GM12878 (cell line): ENCODE measurements at regions not wholly inside any gene's neighbourhood (a gene's known extent, or its start where the extent isn't known, plus 50 kb on each side); places are given as distances from the start of the nearest gene placed in this dataset.

Source experiments
- ATAC-seq: fragments of 200-7000 bp; cut with Tn5 transposase; 3 replicates; pipeline ENCODE4 v1.9.1; 2020; ENCODE audit warnings: mild to moderate bottlenecking, moderate library complexity
- BruUV-seq: library from RNA; stranded (reverse); fragments of 400-500 nt; replicated peaks from 2 replicates; lab custom pipeline; 2021; lab: Mats Ljungman, UMichigan
- CTCF ChIA-PET: fragments of 300-600 bp; sonication (Branson Sonifier 250); formaldehyde crosslinking; extraction: SDS; loops from one replicate; lab custom pipeline; 2021; ENCODE audit warnings: inconsistent platforms; lab: Yijun Ruan, JAX
- POLR2A ChIA-PET: fragments of 350-600 bp; formaldehyde crosslinking; extraction: SDS; loops from one replicate; lab custom pipeline; 2021; ENCODE audit warnings: inconsistent platforms; lab: Charles Lee
- RAD21 ChIA-PET: fragments of 300-600 bp; sonication (Branson Sonifier 250); formaldehyde crosslinking; loops from one replicate; lab custom pipeline; 2023; ENCODE audit warnings: antibody characterized with exemption; ENCODE audit not compliant: unreplicated experiment; lab: Charles Lee
- SMC1A ChIA-PET: fragments of 300-600 bp; sonication (Branson Sonifier 250); formaldehyde crosslinking; loops from one replicate; lab custom pipeline; 2023; ENCODE audit not compliant: unreplicated experiment, uncharacterized antibody; lab: Charles Lee
- DNase-seq: peaks from one replicate; pipeline ENCODE4 v3.0.0-alpha.2; 2011; ENCODE audit warnings: low read depth, low spot score
- FAIRE-seq: peaks from 3 replicates; lab custom pipeline; 2011; peaks lifted over from hg19 to GRCh38; lab: Jason Lieb, UNC
- H2AFZ ChIP-seq: 2 replicates; pipeline ENCODE4 v1.6.0; 2011; ENCODE audit warnings: low read depth, low read length, control low read depth; ENCODE audit not compliant: control insufficient read depth
- H3K27ac ChIP-seq: 2 replicates; pipeline ENCODE4 v1.5.1; 2011; ENCODE audit warnings: control low read depth; ENCODE audit not compliant: control insufficient read depth, insufficient read depth
- H3K27me3 ChIP-seq, 2 experiments: replicated peaks in 1 of 2; 2 replicates each; pipeline versions ENCODE4 v1.6.0 to v1.6.1; 2011; ENCODE audit warnings: low read length in 1 of 2; ENCODE audit not compliant: control insufficient read depth in 2 of 2, insufficient read depth in 2 of 2
- H3K36me3 ChIP-seq, 2 experiments: 2 replicates each; pipeline ENCODE4 v1.5.1; 2011; ENCODE audit warnings: low read length in 1 of 2; ENCODE audit not compliant: control insufficient read depth in 2 of 2, insufficient read depth in 2 of 2
- H3K4me1 ChIP-seq: 2 replicates; pipeline ENCODE4 v1.6.1; 2011; ENCODE audit warnings: mild to moderate bottlenecking, low read length, moderate library complexity, mixed read lengths; ENCODE audit not compliant: control insufficient read depth, insufficient read depth
- H3K4me2 ChIP-seq: 2 replicates; pipeline ENCODE4 v1.6.0; 2011; ENCODE audit warnings: control low read depth; ENCODE audit not compliant: control insufficient read depth, insufficient read depth
- H3K4me3 ChIP-seq: fragments of 200-600 bp; sonication (generic); 2 replicates; pipeline ENCODE4 v1.5.1; 2016
- H3K79me2 ChIP-seq: 2 replicates; pipeline ENCODE4 v1.6.0; 2011; ENCODE audit warnings: low read length; ENCODE audit not compliant: control insufficient read depth, insufficient read depth
- H3K9ac ChIP-seq: 2 replicates; pipeline ENCODE4 v1.8.0; 2011; ENCODE audit warnings: low read length, control low read depth, mixed read lengths; ENCODE audit not compliant: control insufficient read depth, insufficient read depth
- H3K9me3 ChIP-seq: replicated peaks from 3 replicates; pipeline ENCODE4 v1.5.1; 2011; ENCODE audit warnings: mild to moderate bottlenecking, low read length; ENCODE audit not compliant: control insufficient read depth, insufficient read depth
- H4K20me1 ChIP-seq: 2 replicates; pipeline ENCODE4 v1.6.0; 2011; ENCODE audit not compliant: control insufficient read depth, insufficient read depth
- ASH2L ChIP-seq: fragments of 300-600, 200-600 bp; sonication (generic); IDR thresholded peaks from 2 replicates; pipeline ENCODE4 v1.6.1; 2017; ENCODE audit warnings: low read depth, mild to moderate bottlenecking, borderline replicate concordance
- MTA2 ChIP-seq: fragments of 450-650 bp; IDR thresholded peaks from 2 replicates; pipeline ENCODE4 v1.6.1; 2016; ENCODE audit warnings: low read depth, mild to moderate bottlenecking, moderate library complexity
- MXI1 ChIP-seq: fragments of 150-350 bp; IDR thresholded peaks from 2 replicates; pipeline ENCODE4 v1.6.1; 2011; ENCODE audit warnings: low read depth, mild to moderate bottlenecking, inconsistent platforms, low read length, improper control_type of control experiment
- MYB ChIP-seq: fragments of 150-350 bp; IDR thresholded peaks from 2 replicates; pipeline ENCODE4 v1.6.1; 2014; ENCODE audit warnings: mild to moderate bottlenecking, low read depth, low read length, borderline replicate concordance
- NBN ChIP-seq: fragments of 450-650 bp; IDR thresholded peaks from 2 replicates; pipeline ENCODE4 v1.6.1; 2016
- NFXL1 ChIP-seq: fragments of 450-650 bp; IDR thresholded peaks from 2 replicates; pipeline ENCODE4 v1.6.1; 2017; ENCODE audit warnings: antibody characterized with exemption, mild to moderate bottlenecking, borderline replicate concordance
- SIN3A ChIP-seq: IDR thresholded peaks from 2 replicates; pipeline ENCODE4 v1.6.1; 2012; ENCODE audit warnings: low read depth, low read length, improper control_type of control experiment
- WGBS: methylation state at CpG from one replicate; pipeline ENCODE4 v1.1.6; 2016; ENCODE audit warnings: low lambda C conversion rate; ENCODE audit not compliant: insufficient replicate concordance, insufficient coverage; ENCODE audit errors: missing lambda C conversion rate; 5-methylcytosine and 5-hydroxymethylcytosine counted together
- in situ Hi-C: fragments of 300-500 bp; cut with MboI; formaldehyde crosslinking; loops from 9 replicates; pipeline ENCODE4 v1.14.3; 2018; ENCODE audit warnings: mixed read lengths
- intact Hi-C: fragments of 100-400 bp; cut with micrococcal nuclease; formaldehyde crosslinking; loops from one replicate; pipeline ENCODE4 v1.14.2; 2022; ENCODE audit not compliant: unreplicated experiment

DNA sequence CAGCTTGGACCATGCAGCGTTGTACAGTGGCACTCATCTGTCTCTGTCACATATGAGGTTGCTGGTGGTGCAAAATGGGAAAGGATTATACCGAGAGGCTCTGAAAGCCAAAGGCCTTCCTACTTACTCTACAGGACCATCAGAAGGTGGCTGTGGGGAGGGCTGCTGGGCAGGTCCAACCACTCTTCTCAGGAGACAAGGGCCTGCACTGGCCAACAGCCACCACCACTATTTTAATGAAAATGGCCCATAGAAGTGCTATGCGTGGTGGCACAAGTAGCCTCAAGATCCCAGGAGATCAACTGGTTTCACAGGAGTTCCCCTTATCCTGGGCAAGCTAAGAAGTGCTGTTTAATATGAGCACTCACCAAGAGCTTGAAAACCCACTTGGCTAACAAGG is 52.3 kb downstream of the MRPL57 start:
- intact Hi-C loops (no loop called here), in situ Hi-C loops (no loop called here)
- Histone ChIP-seq H3K36me3 (no peaks in the 10 kb centered on the region), H3K9me3 (no peaks in the 10 kb centered on the region), H3K4me3 (no peak overlapping the region), H3K4me2 (no peak overlapping the region), H4K20me1 (no peaks in the 10 kb centered on the region), H3K4me1 (no peaks in the 10 kb centered on the region), H2AFZ (no peak overlapping the region), H3K9ac (no peak overlapping the region), H3K27ac (no peak overlapping the region), H3K79me2 (no peaks in the 10 kb centered on the region), H3K27me3 (no peaks in the 10 kb centered on the region)
- BruUV-seq: no TSS peak
- ChIA-PET RAD21 (no interaction called here), POLR2A (no interaction called here), CTCF (no interaction called here), SMC1A (no interaction called here)
- WGBS: 37% methylated on average over 3 of the region's 3 CpGs
- FAIRE-seq (no peak), ATAC-seq (no peak), DNase-seq (no peak)
- no peak for TF ChIP-seq NBN
- no peak for TF ChIP-seq MXI1
- TF ChIP-seq MYB: no peak
- TF ChIP-seq ASH2L: no peak
- no peak for TF ChIP-seq SIN3A

DNA sequence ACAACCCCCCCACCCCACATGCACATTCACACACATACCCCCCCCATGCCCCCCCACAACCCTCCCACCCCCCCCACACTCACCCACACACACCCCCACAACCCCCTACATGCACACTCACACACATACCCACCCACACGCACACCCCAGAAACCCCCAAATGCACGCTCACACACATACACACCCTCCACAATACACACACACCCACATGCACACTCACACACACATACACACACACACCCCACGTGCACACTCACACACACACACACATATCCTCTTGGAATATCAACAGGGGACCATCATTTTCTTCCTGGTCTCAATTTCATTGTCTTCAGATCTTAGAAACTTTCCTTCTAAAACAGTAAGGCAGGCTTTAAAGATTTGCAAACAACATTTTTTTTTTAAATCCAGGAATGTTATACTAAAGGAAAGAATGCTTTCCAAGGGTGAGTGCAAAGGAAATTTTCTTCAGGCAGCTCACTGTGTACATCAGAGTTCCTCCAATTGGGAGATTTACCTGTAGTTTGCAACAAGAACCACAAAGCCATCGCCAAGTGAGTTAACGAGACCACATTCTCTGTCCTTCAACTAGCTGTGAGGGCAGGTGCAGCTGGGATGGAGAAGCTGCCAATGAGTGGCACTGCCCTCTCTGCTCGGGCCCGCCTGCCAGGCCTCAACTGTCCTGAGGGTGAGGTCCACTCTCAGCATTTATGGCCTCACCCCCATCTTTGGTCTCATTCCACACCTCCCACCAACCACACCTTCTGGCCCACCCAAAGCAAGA is 53.0 kb downstream of the MRPL57 start:
- peak; percentile 68; the same call in 1 of the 2 replicates for TF ChIP-seq MTA2
- TF ChIP-seq NFXL1: no peak
- Histone ChIP-seq H3K4me1 (no peaks in the 10 kb centered on the region), H3K4me3 (no peak overlapping the region), H3K27me3 (no peaks in the 10 kb centered on the region), H3K9ac (no peak overlapping the region), H2AFZ (no peak overlapping the region), H3K4me2 (no peak overlapping the region), H4K20me1 (no peaks in the 10 kb centered on the region), H3K9me3 (no peaks in the 10 kb centered on the region), H3K27ac (no peak overlapping the region), H3K79me2 (no peaks in the 10 kb centered on the region), H3K36me3 (no peaks in the 10 kb centered on the region)
- FAIRE-seq (no peak), ATAC-seq (no peak), DNase-seq (no peak)
- ChIA-PET SMC1A (interaction anchor here (1.4 kb wide), 1 partner anchor 11 kb away, joined by 3 read pairs; no protein-coding TSS in a partner anchor), RAD21 (no interaction called here), CTCF (interaction anchor here (0.9 kb wide), 1 partner anchor 18 kb away, joined by 3 read pairs; no protein-coding TSS in a partner anchor), POLR2A (no interaction called here)
- BruUV-seq: no TSS peak
- in situ Hi-C loops (no loop called here), intact Hi-C loops (no loop called here)
- 47% methylated on average over 6 of the region's 7 CpGs for WGBS
